A673 (cell line): ENCODE measurements at regions not wholly inside any gene's neighbourhood (a gene's known extent, or its start where the extent isn't known, plus 50 kb on each side); places are given as distances from the start of the nearest gene placed in this dataset.
"Not testable (repeated sequence)": the region's sequence is repeated elsewhere in the genome, so short reads cannot be mapped to it uniquely, and the experiment has no call there.

ENCODE experiments used
- BruUV-seq: library from RNA; stranded (reverse); fragments of 400-500 nt; replicated peaks from 2 replicates; lab custom pipeline; 2021; lab: Mats Ljungman, UMichigan
- CTCF ChIA-PET: fragments of 300-600 bp; sonication (Branson Sonifier 250); formaldehyde crosslinking; loops from one replicate; lab custom pipeline; 2022; ENCODE audit warnings: antibody characterized with exemption; lab: Charles Lee
- POLR2A ChIA-PET: fragments of 300-600 bp; sonication (Branson Sonifier 250); formaldehyde crosslinking; loops from one replicate; lab custom pipeline; 2022; ENCODE audit warnings: antibody characterized with exemption; ENCODE audit not compliant: low non-redundant PET; lab: Charles Lee
- DNase-seq: peaks from one replicate; pipeline ENCODE4 v3.0.0-alpha.2; 2015; ENCODE audit warnings: low spot score
- H3K27ac ChIP-seq: fragments of 200-600 bp; sonication (generic); 2 replicates; pipeline ENCODE4 v1.5.1; 2016; ENCODE audit warnings: mixed run types, low read depth, mild to moderate bottlenecking, mixed read lengths, antibody characterized with exemption, low read length; ENCODE audit not compliant: poor library complexity, severe bottlenecking
- H3K27me3 ChIP-seq: fragments of 200-600 bp; sonication (generic); replicated peaks from 2 replicates; pipeline ENCODE4 v1.6.1; 2017; ENCODE audit warnings: mixed run types, low read depth, mild to moderate bottlenecking, mixed read lengths, antibody characterized with exemption, low read length; ENCODE audit not compliant: insufficient read depth, poor library complexity
- H3K36me3 ChIP-seq: fragments of 200-600 bp; sonication (generic); 2 replicates; pipeline ENCODE4 v1.6.1; 2016; ENCODE audit warnings: mixed run types, mild to moderate bottlenecking, mixed read lengths, antibody characterized with exemption, low read length; ENCODE audit not compliant: insufficient read depth, poor library complexity, severe bottlenecking
- H3K4me1 ChIP-seq: fragments of 200-600 bp; sonication (generic); 2 replicates; pipeline ENCODE4 v1.6.1; 2017; ENCODE audit warnings: mixed run types, mild to moderate bottlenecking, mixed read lengths, antibody characterized with exemption, low read length; ENCODE audit not compliant: insufficient read depth, poor library complexity, severe bottlenecking
- H3K4me3 ChIP-seq: fragments of 200-600 bp; sonication (generic); 2 replicates; pipeline ENCODE4 v1.5.1; 2016; ENCODE audit warnings: low read depth, mixed run types, mild to moderate bottlenecking, mixed read lengths, low read length; ENCODE audit not compliant: poor library complexity, severe bottlenecking
- H3K9me3 ChIP-seq: fragments of 200-600 bp; sonication (generic); 2 replicates; pipeline ENCODE4 v1.6.1; 2016; ENCODE audit warnings: mixed run types, low read depth, mild to moderate bottlenecking, mixed read lengths, antibody characterized with exemption, low read length; ENCODE audit not compliant: poor library complexity, severe bottlenecking
- EZH2 ChIP-seq: fragments of 200-600 bp; sonication (generic); IDR thresholded peaks from 2 replicates; pipeline ENCODE4 v1.6.1; 2017; ENCODE audit warnings: borderline replicate concordance, low read depth, mild to moderate bottlenecking, mixed read lengths, antibody characterized with exemption, low read length; ENCODE audit not compliant: poor library complexity, severe bottlenecking
- intact Hi-C: fragments of 100-400 bp; cut with micrococcal nuclease; formaldehyde crosslinking; loops from one replicate; pipeline ENCODE4 v1.10.0; 2022; ENCODE audit not compliant: unreplicated experiment
- TF ChIP-seq, protein P1 (sequence below): fragments of 300-800, 200-600 bp; sonication (generic); conservative IDR thresholded peaks from 2 replicates; pipeline ENCODE4 v1.5.1; 2017; ENCODE audit warnings: low read depth, mild to moderate bottlenecking, antibody characterized with exemption, low read length, moderate library complexity, mixed read lengths

DNA sequence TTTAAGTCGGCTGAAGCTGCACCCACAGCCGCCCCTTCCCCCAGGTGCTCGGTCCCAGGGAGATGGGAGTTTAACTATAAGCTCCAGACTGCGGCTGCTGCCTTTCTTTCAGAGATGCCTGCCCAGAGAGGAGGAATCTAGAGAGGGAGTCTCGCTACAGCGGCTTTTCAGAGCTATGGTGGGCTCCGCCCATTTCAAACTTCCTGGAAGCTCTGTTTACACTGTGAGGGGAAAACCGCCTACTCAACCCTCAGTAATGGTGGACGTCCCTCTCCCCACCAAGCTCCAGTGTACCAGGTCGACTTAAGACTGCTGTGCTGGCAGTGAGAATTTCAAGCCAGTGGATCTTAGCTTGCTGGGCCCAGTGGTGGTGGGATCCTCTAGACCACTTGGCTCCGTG, 135.4 kb downstream of the CXCL12 start:
- no peak for TF ChIP-seq EZH2
- TF ChIP-seq, protein P1, sequence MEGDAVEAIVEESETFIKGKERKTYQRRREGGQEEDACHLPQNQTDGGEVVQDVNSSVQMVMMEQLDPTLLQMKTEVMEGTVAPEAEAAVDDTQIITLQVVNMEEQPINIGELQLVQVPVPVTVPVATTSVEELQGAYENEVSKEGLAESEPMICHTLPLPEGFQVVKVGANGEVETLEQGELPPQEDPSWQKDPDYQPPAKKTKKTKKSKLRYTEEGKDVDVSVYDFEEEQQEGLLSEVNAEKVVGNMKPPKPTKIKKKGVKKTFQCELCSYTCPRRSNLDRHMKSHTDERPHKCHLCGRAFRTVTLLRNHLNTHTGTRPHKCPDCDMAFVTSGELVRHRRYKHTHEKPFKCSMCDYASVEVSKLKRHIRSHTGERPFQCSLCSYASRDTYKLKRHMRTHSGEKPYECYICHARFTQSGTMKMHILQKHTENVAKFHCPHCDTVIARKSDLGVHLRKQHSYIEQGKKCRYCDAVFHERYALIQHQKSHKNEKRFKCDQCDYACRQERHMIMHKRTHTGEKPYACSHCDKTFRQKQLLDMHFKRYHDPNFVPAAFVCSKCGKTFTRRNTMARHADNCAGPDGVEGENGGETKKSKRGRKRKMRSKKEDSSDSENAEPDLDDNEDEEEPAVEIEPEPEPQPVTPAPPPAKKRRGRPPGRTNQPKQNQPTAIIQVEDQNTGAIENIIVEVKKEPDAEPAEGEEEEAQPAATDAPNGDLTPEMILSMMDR, result no peak
- no peaks in the 10 kb centered on the region for H3K36me3 ChIP-seq
- ChIA-PET POLR2A (no interaction called here), CTCF (no interaction called here)
- no TSS peak for BruUV-seq
- H3K9me3 ChIP-seq, result peaks cover 8% of the 10 kb centered on the region
- intact Hi-C loops, result no loop called here
- no peaks in the 10 kb centered on the region for H3K27me3 ChIP-seq
- no peaks in the 10 kb centered on the region for H3K4me1 ChIP-seq
- no peak overlapping the region for H3K27ac ChIP-seq
- DNase-seq, result no peak
- no peak overlapping the region for H3K4me3 ChIP-seq

DNA sequence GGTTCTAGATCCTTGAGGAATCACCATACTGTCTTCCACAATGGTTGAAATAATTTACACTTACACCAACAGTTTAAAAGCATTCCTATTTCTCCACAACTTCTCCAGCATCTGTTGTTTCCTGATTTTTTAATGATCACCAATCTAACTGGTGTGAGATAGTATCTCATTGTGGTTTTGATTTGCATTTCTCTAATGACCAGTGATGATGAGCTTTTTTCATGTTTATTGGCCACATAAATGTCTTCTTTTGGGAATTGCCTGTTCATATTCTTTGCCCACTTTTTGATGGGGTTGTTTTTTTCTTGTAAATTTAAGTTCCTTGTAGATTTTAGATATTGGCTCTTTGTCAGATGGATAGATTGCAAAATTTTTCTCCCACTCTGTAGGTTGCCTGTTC, 138.2 kb downstream of the CXCL12 start:
- CTCF ChIA-PET, intact Hi-C loops, H3K4me1 ChIP-seq, H3K36me3 ChIP-seq, BruUV-seq, DNase-seq, H3K27ac ChIP-seq, POLR2A ChIA-PET, H3K27me3 ChIP-seq, H3K4me3 ChIP-seq: not testable (repeated sequence)
- peaks cover 17% of the 10 kb centered on the region for H3K9me3 ChIP-seq

GRCh38 chr10:44246287-44246686, 138.6 kb downstream of the CXCL12 start:
- H3K36me3 ChIP-seq, H3K27me3 ChIP-seq, BruUV-seq, H3K4me3 ChIP-seq, H3K27ac ChIP-seq, POLR2A ChIA-PET, H3K4me1 ChIP-seq, DNase-seq, intact Hi-C loops, CTCF ChIA-PET: not testable (repeated sequence)
- H3K9me3 ChIP-seq, result peaks cover 16% of the 10 kb centered on the region

- no peaks in the 10 kb centered on the region for H3K36me3 ChIP-seq
- no peak for DNase-seq
- H3K27ac ChIP-seq, result no peak overlapping the region
- no peak overlapping the region for H3K4me3 ChIP-seq
- no TSS peak for BruUV-seq
- CTCF ChIA-PET, result no interaction called here
- POLR2A ChIA-PET, result no interaction called here
- TF ChIP-seq EZH2, result no peak
- TF ChIP-seq, protein P1, result no peak
- no peaks in the 10 kb centered on the region for H3K27me3 ChIP-seq
- intact Hi-C loops, result no loop called here
- no peaks in the 10 kb centered on the region for H3K4me1 ChIP-seq
- H3K9me3 ChIP-seq, result peaks cover 9% of the 10 kb centered on the region
Measured at GRCh38 chr10:44245601-44245938, 139.3 kb downstream of the CXCL12 start.
